ENCODE measurements at regions not wholly inside any gene's neighbourhood (a gene's known extent, or its start where the extent isn't known, plus 50 kb on each side); places are given as distances from the start of the nearest gene placed in this dataset.

GRCh38 chr16:62846399-62847057, 810.3 kb upstream of the CDH8 start:
- no peak for TF ChIP-seq CTCF (IDR thresholded peaks at IDR 0.05)
- no peak for TF ChIP-seq POLR2A (IDR thresholded peaks at IDR 0.05)
- no peak for TF ChIP-seq EP300 (IDR thresholded peaks at IDR 0.05)
